Ureter (tissue), 1 donor: ENCODE measurements at regions not wholly inside any gene's neighbourhood (a gene's known extent, or its start where the extent isn't known, plus 50 kb on each side); places are given as distances from the start of the nearest gene placed in this dataset.
"Not testable (repeated sequence)": the region's sequence is repeated elsewhere in the genome, so short reads cannot be mapped to it uniquely, and the experiment has no call there.

Experiments used
- DNase-seq: peaks from one replicate; pipeline ENCODE4 v3.0.0-alpha.2; 2020; ENCODE audit warnings: low spot score
- donor health status: DM: yes; HTN: yes; CAD: no.

DNA sequence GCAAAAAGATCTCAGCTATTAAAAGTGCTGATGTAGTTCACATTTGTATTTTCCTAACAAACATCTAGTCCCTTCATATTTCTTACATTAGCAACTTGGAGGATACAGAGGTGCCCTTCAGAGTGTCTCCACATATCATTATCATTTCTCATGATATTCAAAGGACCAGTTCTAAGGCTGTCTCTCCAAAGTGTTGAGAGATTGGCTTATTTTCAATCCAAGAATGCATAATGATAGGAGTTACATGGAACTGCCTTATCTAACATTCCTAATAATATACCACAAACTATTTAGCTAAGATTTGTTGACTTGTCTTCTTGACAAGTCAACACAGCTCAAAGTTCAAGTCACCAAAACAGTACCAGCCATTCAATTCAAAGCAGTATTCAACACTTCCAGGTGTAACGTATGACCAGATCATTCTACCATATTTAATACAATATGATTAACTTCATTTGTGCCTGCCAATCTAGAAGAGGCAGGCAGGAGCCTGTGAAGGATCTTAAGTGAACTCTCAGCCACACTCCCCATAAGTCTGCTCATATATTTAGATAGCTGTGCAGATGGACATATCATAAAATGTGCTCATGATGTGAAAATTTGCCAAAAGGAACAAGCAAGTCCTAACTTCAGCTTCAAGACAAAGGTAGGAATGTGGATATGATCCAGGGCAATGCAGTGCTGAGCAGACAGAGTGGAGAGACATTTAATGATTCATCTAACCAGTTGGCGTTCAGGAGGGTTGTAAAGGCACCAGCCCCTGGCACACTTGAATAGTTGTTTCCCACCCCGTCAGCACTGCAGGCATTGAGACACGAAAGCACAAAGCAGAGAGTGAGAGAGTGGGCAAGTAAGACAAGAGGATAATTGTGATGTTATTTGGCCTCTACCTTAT lies 108.3 kb downstream of the MTERF1 start:
- no peak for DNase-seq

DNA sequence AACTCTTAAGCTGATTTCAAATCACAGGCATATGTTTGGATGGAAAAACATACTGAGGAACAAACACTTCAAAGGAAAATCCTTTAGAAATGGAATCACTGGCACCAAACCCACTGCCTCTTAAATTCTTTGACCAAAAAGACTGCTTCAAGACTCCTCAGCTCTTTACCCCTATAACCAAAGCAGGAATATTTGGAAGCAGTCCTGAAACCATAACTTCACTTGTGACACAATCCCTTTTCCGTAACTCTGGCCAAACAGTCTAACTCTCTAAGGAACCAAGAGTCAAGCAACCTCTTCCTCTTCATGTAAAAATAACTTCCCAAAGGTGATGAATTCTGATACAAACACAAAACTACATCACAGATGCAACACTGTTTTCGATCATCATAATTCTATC lies 104.3 kb downstream of the MTERF1 start:
- no peak for DNase-seq

DNA sequence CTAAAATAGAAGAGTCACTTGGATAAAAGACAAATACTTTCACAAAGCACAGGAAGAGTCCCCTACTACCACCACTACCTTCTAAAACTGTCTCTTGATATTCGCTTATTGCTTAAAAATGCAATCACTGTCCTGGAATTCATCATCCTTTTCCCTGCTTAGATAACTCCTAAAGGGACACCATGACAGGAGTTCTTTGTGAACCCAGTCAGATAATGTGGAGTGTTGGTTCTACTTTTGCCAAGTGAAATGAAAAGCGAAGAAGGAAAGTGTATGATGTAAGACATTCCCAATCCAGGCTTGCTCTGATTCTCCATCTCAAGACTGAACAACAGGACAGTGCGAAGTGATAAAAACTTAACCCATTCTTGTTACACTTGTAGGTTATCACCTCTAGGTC lies 103.0 kb downstream of the MTERF1 start:
- DNase-seq = no peak

DNA sequence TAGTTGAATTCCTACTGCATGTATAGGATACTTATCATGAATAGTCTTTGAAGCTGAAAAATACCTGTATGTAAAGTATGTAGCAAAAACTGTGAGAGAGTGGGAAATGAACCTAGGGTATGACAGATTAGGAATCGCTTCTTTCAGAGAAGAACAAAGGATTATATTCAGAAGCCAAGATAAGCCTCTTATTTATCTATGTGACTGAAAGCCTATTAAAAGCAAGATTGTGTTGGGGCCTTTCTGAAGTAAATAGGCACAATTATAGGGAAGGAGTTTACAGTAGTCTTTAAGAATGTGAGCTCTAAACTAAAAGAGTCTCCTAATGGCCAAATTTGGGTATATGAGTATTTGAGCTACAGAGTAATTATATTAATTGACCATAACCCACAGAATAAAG lies 102.1 kb downstream of the MTERF1 start:
- no peak for DNase-seq

DNA sequence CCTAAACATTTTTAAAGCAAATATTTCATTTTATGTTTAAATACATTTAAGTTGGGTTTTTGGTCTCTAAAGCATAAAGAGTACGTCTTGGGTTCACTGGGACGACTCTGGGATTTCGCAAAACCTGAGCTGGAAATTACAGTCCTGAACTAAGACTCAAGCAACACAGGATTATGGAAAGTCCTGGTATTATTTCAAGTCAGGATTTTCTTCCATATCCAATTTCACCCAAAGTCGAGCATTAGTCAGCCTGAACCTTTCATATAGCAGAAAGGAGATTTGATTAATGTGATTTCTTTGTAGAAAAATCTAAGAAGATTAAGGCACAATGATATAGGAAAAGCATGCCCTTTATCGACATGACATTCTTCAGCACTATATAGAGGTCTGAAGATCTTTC lies 100.0 kb downstream of the MTERF1 start:
- no peak for DNase-seq

DNA sequence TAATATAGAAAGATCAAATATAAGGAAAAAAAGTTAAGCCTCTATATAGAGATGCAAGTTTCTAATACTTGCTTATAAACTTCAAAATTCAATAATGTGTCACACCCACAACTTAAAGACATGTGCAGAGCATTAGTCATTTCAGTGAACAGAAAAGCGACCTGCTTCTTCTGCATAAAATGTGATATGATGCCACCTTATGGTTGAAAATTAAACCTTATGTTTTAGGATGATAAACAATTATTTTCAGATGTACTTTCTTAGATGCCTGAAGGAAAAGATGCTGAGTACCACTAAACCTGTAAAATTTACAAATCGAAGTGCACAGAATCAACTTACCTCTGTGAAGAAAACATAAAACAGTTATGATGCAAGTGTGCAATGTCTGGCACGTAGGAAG lies 96.0 kb downstream of the MTERF1 start:
- DNase-seq = no peak

DNA sequence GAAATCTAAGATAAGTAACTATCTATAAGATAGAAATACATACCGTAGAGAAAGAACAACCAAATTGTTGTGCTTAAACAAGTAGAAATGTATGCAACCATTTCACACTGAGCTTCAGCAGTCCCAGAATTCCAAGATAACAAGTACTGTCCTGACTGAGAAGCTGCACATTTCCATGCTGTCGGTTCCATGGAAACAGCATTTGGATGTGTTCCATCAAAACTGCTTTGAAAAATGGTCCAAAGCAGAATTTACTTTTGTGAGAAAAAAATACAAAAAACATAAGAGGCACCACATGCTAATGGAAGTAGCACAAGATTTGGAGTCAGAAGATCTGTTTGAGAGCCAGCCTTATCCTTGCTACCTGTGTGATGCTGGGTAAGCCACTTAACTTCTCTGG lies 92.6 kb downstream of the MTERF1 start:
- DNase-seq = no peak

DNA sequence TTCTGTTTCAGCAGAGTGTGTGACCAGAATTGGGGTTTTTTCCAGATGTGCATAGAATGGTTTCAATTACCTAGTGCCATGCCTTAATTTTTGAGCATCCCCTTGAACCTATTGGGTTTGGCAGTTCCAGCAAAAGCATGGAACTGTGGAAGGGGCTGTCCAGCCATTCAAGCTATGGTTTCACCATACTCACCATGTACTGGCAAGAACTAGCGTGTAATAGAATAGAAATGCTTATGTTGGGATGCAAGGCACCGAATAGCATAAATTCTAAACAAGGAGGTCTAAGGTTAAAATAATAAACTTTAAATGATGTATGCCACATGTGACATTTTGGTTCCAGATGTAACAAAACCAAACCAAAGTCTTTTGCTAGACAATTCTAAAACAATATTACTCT lies 91.4 kb downstream of the MTERF1 start:
- no peak for DNase-seq

DNA sequence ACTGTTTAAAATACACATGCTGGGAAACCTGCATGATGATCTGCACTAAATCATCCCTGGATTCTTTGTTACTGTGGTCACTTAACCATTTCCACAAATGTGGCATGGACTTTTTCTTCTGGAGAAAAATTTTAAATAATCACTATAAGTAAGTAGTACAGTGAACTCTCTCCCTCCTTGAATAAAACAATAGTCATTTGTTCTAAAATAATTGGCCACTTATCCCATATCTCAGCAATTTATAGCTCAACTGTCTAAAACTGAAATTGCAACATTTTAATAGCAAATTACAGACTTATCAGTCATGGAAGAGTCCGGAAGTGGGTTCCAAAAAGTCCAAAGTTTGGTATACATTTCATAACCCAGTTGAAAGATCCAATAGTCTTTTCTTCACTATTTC lies 90.9 kb downstream of the MTERF1 start:
- no peak for DNase-seq

DNA sequence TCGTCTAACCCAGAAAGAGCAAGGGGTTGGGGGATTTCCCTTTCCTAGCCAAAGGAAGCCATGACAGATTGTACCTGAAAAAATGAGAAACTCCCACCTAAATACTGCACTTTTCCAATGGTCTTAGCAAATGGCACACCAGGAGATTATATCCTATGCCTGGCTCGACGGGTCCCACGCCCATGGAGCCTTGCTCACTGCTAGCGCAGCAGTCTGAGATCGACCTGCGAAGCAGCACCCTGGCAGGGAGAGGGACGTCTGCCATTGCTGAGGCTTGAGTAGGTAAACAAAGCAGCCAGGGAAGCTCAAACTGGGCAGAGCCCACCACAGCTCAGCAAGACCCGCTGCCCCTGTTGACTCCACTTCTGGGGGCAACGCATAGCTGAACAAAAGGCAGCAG lies 89.9 kb downstream of the MTERF1 start:
- not testable (repeated sequence) for DNase-seq

DNA sequence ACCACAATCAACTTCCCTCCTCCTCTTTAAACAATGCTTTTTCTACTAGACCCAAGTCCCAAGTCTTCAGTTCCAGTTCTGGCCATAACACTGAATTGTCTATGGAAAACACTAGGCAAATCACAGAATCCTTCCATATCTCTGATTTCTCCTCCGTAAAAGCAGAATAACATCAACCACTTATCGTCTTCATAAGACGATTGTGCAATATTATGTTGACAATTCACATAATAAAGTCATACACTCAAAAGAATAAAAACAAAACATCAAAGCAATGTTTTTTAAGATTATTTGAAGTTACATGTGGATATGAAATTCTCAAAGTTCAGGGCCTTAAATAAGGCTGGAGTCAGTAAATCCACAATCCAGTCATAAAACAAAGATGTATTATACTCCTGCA lies 84.4 kb downstream of the MTERF1 start:
- DNase-seq = no peak

DNA sequence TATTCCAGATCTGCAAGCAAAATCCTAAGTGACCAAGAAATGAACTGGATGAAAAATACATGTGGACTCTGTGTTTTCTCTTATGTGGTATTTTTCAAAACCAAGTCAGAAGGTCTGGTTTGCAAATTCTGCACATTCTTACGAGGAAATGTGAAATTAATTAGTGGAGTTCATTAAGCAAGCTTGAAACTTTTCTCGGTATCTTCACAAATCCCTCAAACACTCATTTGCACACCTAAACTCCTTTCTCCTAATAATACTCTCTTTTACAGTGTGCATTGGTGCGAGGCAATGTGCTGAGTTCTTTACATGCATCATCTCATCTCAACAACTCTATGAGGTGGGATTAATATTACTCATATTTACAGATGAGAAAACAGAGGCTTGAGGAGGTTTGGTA lies 82.1 kb downstream of the MTERF1 start:
- DNase-seq = no peak

DNA sequence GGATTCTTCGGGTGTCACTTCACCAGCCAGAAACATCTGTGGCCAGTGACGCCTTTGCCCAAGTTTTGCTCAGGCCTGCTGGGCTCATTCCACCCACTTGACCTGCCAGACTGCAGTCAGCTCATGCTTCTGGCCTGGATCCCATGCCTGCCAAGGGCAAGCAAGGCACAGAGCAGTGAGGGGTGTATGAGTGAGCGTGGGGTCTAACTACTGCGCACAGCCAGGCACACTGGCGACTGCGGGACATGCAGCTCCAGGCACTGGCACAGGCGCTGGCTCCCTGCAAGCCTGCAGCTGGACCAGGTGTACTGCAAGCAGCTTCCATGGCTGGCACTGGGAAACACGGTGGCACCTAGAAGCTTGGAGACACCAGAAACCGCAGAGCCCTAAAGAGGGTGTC lies 80.1 kb downstream of the MTERF1 start:
- DNase-seq = no peak

DNA sequence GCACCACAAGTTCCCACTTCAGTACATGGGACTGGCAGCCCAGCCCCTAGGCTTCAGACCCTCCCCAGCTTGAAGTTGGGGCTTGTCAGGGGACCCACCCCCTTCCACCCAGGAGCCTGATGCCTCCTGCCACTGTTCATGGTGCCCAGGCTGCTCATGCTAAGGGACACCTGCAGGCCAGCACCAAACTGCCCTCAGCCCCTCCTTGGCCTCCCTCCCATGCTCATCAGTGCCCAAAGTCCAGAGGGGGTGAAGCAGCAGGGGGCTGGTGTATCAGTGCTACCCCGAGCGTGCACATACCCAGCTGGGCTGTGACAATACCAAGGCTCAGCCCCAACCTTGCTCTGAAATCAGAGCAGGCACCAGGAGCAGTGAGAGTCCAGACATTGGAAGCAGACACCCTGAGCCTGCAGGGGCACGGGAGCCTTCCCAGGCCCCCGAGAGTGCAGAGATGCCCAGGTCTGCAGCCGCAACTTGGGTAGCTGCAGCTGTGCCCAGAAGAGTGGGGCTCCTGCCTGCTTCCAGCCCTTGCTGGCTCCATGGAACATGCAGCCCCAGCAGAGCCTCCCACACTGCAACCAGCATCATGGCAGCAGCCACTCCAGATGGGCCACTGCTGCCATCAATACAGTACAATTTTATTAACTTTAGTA lies 79.0 kb downstream of the MTERF1 start:
- DNase-seq = no peak

DNA sequence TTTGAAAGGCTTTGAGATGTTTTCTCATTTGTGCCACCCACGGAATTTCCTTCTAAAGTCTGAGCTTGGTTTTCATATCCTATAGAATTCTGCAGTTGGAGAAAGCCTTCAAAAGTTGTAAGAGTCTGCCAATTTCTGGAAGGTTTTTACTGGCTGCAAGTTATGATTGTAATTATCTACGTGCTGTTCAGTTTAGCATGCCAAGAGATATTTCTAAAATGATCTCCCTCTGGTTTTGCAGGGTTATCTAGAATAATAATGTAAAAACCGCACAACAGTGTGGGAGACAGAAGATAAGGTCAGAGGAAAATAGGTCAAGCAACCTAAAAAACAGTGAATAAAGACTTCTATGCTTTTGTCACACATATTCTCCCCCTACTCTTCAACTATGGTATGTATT lies 69.3 kb downstream of the MTERF1 start:
- no peak for DNase-seq

DNA sequence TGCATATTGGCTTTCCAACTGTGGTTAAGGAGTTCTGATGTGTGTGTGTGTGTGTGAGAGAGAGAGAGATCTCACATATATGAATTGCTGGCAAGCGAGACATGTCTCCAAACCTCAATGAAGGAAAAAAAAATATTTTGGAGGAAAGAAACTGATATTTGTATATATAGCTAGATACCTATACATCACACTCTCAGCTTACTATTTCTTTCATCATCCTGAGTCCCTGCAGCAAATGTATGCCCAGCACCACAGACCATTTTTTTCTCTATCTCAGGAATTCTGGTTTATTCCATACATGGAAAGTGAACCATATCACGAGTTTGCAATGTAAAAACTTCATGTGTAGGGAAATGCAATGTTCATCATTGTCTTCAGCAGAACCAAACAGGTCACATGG lies 68.9 kb downstream of the MTERF1 start:
- no peak for DNase-seq

DNA sequence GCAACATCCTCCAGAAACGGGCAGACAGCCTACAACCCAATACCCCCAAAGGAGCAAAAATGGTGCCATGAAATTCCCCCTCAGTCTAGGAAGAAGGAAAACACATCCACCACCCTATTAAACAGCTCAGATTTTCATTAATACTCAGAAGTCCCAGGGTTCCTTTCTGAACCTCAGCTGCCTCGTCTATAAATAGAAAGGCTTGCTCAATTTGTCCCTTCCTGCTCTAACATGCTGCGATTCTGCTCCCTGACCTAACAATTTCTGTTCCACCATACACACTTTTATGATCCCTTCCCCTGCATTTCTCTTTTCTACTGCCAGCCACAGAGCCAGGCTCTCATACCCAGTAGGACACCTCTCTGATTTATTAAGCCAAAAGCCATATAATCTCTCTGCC lies 68.1 kb downstream of the MTERF1 start:
- no peak for DNase-seq

DNA sequence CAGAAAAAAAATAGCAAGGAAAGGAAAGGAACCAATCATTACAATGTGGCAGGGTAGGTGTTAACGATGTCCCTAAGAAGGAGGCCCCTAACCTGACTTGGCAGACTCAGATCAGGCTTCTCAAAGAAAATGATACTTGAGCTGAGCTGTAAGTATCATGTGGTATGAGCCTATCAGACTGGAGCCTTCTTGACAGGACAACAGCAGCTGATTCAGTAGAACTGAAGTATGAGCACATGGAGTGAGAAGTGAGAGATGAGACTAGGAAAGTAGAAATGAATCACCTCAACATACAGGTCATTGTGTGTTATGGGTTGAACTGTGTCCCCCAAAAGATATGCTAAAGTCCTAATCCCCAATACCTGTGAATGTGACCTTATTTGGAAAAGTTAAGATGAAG lies 66.3 kb downstream of the MTERF1 start:
- DNase-seq = no peak
